ENCODE measurements at regions not wholly inside any gene's neighbourhood (a gene's known extent, or its start where the extent isn't known, plus 50 kb on each side); places are given as distances from the start of the nearest gene placed in this dataset.

DNA sequence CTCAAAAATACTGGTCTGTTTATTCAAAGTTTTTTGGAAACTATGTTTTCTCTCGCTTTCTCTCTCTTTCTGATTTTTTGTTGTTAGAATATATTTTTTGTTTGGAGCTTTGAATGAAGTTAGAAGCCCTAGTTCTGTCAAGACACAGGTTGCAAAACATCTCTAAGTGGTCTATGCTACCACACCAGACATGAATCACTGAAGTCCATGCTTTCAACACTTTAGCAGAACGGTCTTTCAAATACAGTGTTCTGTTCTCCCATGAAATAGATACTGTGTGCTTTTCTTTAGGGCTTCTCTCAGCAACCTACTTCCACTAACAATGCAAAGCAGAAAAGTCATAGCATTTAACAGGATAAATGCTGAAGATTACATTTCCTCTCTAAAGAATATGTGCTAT lies 392.5 kb downstream of the TMEM167A start:
- DNase-seq: no peak
- Histone ChIP-seq H3K27me3 (no peaks in the 10 kb centered on the region), H3K4me3 (ENCODE audit: low read depth, low read length) (no peak overlapping the region), H3K4me1 (no peaks in the 10 kb centered on the region), H3K9me3 (no peaks in the 10 kb centered on the region), H3K36me3 (no peaks in the 10 kb centered on the region)
- TF ChIP-seq, protein P1, sequence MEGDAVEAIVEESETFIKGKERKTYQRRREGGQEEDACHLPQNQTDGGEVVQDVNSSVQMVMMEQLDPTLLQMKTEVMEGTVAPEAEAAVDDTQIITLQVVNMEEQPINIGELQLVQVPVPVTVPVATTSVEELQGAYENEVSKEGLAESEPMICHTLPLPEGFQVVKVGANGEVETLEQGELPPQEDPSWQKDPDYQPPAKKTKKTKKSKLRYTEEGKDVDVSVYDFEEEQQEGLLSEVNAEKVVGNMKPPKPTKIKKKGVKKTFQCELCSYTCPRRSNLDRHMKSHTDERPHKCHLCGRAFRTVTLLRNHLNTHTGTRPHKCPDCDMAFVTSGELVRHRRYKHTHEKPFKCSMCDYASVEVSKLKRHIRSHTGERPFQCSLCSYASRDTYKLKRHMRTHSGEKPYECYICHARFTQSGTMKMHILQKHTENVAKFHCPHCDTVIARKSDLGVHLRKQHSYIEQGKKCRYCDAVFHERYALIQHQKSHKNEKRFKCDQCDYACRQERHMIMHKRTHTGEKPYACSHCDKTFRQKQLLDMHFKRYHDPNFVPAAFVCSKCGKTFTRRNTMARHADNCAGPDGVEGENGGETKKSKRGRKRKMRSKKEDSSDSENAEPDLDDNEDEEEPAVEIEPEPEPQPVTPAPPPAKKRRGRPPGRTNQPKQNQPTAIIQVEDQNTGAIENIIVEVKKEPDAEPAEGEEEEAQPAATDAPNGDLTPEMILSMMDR (IDR thresholded peaks at IDR 0.05; ENCODE audit: low read depth, low read length): no peak

DNA sequence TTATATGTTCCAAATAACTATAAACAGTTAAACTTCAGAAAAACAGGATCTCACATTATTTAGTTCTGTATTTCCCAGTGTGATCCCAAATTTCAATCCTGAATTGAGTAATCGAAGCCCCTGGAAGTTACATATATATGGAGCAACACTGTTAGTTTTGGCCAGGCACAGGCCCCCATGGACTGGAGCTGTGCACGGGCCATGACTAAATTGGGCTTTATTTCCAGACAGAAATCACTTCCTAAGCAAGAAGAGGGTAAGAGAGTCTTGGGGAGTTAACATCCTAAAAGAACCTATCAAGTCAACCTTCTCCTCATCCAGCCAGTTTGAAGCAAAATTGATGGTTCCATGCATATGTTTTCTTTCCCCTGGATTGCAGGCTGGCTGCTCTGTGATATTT lies 393.0 kb downstream of the TMEM167A start:
- Histone ChIP-seq H3K9me3 (no peaks in the 10 kb centered on the region), H3K4me1 (no peaks in the 10 kb centered on the region), H3K4me3 (ENCODE audit: low read depth, low read length) (no peak overlapping the region), H3K36me3 (no peaks in the 10 kb centered on the region), H3K27me3 (no peaks in the 10 kb centered on the region)
- DNase-seq: no peak
- TF ChIP-seq, protein P1 (IDR thresholded peaks at IDR 0.05; ENCODE audit: low read depth, low read length): no peak

DNA sequence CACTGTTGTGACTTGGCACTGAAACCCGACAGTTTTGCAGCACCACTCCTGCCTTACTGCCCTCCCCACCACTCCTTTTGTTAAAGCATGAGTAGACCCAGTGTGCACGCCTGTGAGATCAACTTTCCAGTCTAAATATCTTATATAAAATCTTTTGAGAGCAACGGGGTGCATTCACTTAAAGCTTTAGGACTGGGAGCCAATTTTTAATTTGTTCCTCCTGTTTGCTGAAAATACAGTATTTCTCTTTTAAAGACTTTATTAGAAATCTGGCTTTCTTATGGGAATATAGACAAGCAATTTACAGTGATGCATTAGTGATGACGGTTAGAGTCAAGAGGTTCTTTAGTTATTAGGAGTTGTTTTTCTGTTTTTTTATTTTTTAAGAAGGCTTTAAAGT lies 397.5 kb downstream of the TMEM167A start:
- DNase-seq: no peak

DNA sequence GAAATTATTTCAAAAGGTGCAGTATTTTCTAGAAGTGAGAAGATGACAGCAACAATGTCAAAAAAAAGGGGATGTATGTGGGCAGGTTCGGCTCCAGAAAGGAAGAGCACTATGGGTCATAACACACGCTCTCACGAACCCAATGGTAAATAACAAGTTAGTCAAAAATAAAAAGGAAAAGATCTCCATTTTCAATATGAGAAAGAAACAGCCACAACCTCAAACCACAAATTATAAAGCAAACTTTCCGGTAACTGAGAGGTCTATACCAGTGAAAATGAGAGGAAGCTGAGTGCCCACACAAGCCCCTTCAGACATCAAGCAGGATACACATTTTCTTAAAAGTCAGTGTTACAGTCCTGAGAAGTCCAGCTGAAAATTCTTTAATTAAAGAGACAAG lies 398.5 kb upstream of the RPS23 start:
- no peaks in the 10 kb centered on the region; the same call in 1 of the 2 replicates for H3K9me3 ChIP-seq
- H3K27me3 ChIP-seq: no peaks in the 10 kb centered on the region
- H3K36me3 ChIP-seq: no peaks in the 10 kb centered on the region
- H3K4me3 ChIP-seq (ENCODE audit: low read depth, low read length): no peak overlapping the region
- H3K4me1 ChIP-seq: peaks cover 2% of the 10 kb centered on the region
- TF ChIP-seq, protein P1 (IDR thresholded peaks at IDR 0.05; ENCODE audit: low read depth, low read length): no peak
- no peak for DNase-seq

More for the DNA sequence above, 397.5 kb downstream of the TMEM167A start:
- Histone ChIP-seq H3K36me3 (no peaks in the 10 kb centered on the region), H3K4me1 (no peaks in the 10 kb centered on the region), H3K27me3 (no peaks in the 10 kb centered on the region), H3K9me3 (no peaks in the 10 kb centered on the region), H3K4me3 (ENCODE audit: low read depth, low read length) (no peak overlapping the region)
- TF ChIP-seq, protein P1 (IDR thresholded peaks at IDR 0.05; ENCODE audit: low read depth, low read length): no peak

DNA sequence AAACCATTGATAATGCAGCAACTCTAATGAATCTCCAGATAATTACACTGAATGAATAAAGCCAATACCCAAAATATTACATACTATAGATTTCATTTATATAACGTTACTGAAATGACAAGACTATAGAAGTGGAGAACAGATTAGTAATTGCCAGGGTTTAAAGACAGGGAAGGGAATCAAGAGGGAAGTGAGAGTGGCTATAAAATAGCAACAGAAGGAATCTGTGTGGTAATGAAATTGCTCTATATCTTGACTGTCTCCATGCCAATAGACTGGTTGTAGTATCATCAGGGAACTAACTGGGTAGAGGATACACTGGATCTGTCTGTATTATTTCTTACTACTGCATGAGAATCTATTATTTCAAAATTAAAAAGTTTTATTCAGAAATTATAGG lies 396.5 kb upstream of the RPS23 start:
- Histone ChIP-seq H3K4me1 (peaks cover 2% of the 10 kb centered on the region), H3K36me3 (no peaks in the 10 kb centered on the region), H3K9me3 (no peaks in the 10 kb centered on the region; the same call in 1 of the 2 replicates), H3K27me3 (no peaks in the 10 kb centered on the region), H3K4me3 (ENCODE audit: low read depth, low read length) (no peak overlapping the region)
- TF ChIP-seq, protein P1 (IDR thresholded peaks at IDR 0.05; ENCODE audit: low read depth, low read length): no peak
- no peak for DNase-seq

DNA sequence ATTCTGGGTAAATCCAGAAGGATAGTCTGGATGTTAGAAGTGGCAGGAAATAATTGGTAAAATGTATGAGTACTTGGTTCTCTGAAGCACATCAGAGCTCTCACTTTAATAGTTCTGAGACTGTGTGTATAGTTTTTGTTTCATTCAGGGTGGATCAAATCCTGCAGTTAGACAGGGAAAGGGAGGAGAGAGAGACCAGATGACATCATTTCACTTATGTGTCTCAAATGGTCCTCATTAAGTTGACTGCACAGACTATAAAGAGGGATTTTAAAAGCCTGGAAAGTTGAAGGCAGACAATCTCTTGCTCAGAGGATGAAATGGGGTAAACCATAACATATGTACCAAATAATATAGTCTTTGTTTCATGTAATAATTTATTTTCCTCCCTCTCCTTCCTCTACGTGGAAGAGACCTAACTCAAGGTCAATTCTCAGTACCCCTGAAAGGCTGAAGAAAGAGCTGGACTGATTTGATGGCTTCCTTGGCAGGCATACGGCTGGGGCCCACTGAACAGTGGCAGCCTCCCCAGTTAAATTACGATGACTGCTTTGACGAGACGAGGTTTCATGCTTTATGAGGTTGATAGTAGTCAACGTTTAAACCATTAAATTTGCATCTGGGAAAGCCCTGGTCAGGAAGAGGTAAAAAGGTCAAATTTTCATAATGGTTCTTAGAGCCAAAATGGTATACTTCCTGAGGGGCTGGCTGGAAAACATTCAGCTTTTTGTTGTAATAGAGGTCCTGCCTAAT lies 395.1 kb upstream of the RPS23 start:
- Histone ChIP-seq H3K4me1 (peaks cover 4% of the 10 kb centered on the region), H3K9me3 (no peaks in the 10 kb centered on the region; the same call in 1 of the 2 replicates), H3K4me3 (ENCODE audit: low read depth, low read length) (no peak overlapping the region), H3K36me3 (no peaks in the 10 kb centered on the region), H3K27me3 (no peaks in the 10 kb centered on the region)
- TF ChIP-seq, protein P1 (IDR thresholded peaks at IDR 0.05; ENCODE audit: low read depth, low read length): no peak
- no peak for DNase-seq

Data from BE2C (cell line).